NB4 (cell line): ENCODE measurements at regions not wholly inside any gene's neighbourhood (a gene's known extent, or its start where the extent isn't known, plus 50 kb on each side); places are given as distances from the start of the nearest gene placed in this dataset.

Experiments used
- DNase-seq: peaks from one replicate; pipeline ENCODE4 v3.0.0; 2010; ENCODE audit warnings: low read depth
- H3K4me3 ChIP-seq: one replicate; pipeline ENCODE4 v1.5.1; 2011; ENCODE audit warnings: mild to moderate bottlenecking, low read depth, low read length, moderate library complexity
- MYC ChIP-seq: IDR thresholded peaks from 2 replicates; pipeline ENCODE4 v1.6.1; 2011; ENCODE audit warnings: low read depth, low read length
- POLR2A ChIP-seq: IDR thresholded peaks from 2 replicates; pipeline ENCODE4 v1.6.1; 2011; ENCODE audit warnings: mild to moderate bottlenecking; ENCODE audit not compliant: insufficient read length; ENCODE audit errors: extremely low read depth
- TF ChIP-seq, protein P1 (sequence below): IDR thresholded peaks from 2 replicates; pipeline ENCODE4 v1.6.1; 2011; ENCODE audit warnings: low read depth, low read length
- TF ChIP-seq, protein P2 (sequence below): IDR thresholded peaks from one replicate; pipeline ENCODE4 v1.5.1; 2012; ENCODE audit warnings: low read depth, low read length

DNA sequence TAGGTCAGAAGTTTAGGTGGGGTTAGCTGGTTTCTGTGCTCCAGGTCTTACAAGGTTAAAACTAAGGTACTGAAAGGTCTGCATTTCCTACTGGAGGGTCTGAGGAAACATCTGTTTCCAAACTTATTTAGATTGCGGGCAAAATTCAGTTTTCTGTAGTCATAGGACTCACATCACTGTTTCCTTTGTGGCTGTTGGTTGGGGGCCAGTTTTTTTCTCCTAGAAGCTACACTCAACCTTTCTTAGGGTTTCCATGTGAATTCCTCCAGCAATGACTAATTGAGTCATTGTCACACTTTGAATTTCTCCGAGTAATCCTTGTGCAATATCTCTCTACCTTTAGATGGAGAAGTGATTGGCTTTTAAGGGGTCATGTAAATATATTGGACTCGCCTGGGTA is 773.4 kb upstream of the SLITRK1 start:
- TF ChIP-seq MYC (no peak), POLR2A (no peak)
- TF ChIP-seq, protein P1, sequence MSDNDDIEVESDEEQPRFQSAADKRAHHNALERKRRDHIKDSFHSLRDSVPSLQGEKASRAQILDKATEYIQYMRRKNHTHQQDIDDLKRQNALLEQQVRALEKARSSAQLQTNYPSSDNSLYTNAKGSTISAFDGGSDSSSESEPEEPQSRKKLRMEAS = no peak
- TF ChIP-seq, protein P2, sequence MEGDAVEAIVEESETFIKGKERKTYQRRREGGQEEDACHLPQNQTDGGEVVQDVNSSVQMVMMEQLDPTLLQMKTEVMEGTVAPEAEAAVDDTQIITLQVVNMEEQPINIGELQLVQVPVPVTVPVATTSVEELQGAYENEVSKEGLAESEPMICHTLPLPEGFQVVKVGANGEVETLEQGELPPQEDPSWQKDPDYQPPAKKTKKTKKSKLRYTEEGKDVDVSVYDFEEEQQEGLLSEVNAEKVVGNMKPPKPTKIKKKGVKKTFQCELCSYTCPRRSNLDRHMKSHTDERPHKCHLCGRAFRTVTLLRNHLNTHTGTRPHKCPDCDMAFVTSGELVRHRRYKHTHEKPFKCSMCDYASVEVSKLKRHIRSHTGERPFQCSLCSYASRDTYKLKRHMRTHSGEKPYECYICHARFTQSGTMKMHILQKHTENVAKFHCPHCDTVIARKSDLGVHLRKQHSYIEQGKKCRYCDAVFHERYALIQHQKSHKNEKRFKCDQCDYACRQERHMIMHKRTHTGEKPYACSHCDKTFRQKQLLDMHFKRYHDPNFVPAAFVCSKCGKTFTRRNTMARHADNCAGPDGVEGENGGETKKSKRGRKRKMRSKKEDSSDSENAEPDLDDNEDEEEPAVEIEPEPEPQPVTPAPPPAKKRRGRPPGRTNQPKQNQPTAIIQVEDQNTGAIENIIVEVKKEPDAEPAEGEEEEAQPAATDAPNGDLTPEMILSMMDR = no peak
- H3K4me3 ChIP-seq = no peak overlapping the region
- DNase-seq = no peak

DNA sequence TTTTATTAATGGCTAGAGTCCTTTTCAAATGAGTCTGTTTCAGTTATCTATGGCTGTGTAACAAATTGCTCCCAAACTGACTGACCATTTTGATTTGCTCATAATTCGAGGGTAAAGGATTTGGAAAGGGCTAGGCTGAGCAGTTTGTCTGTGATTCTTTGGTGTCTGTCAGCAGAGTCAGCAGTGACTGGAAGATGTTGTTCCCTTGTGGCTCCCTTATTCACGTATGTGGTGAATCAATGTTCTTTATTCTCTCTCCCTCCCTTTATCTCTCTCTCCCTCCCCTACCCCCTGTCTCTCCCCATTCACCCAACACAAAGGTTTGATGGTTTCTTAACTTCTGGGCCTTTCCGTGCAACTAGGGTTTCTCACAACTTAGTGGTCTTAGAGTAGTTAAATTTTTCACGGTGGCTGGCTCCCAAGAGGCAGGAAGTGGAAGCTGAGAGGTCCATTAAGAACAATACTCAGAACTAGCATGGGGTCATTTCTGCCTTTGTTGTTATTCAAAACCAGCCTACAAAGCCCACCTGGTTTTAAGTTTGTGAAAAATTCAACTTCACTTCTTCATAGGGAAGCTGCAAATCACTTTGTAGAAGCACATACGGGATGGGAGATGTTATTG is 772.5 kb upstream of the SLITRK1 start:
- H3K4me3 ChIP-seq = no peak overlapping the region
- TF ChIP-seq, protein P2 = no peak
- TF ChIP-seq POLR2A = no peak
- TF ChIP-seq, protein P1 = no peak
- no peak for TF ChIP-seq MYC
- no peak for DNase-seq

DNA sequence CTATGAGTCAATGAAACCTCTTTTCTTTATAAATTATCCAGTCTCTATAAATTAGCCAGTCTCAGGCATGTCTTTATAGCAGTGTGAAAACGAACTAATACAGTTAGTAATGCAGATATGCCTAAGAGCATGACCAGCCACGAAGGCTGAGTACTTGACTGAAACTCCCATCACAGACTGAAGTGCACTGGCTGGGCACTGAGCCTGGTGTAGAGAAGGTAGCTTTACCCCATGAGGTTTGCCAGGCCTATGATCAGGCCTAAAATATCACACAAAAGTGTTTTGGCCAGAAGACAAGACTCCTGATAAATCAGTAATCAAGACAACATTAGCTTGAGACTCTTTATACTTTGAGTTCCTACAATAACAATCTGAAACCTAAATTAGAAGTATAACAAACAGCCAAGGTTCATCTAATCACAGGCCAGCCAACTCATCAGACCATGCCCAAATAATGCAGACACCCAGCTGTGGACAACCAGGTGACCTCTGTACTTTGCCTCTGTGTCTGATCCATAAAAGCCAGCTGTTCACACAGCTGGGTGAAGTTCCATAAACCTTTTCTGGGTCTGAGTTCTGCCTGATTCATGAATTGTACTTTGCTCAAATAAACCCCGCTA is 771.8 kb upstream of the SLITRK1 start:
- DNase-seq = no peak
- TF ChIP-seq, protein P1 = no peak
- TF ChIP-seq POLR2A = no peak
- no peak for TF ChIP-seq MYC
- TF ChIP-seq, protein P2 = no peak
- H3K4me3 ChIP-seq = no peak overlapping the region

DNA sequence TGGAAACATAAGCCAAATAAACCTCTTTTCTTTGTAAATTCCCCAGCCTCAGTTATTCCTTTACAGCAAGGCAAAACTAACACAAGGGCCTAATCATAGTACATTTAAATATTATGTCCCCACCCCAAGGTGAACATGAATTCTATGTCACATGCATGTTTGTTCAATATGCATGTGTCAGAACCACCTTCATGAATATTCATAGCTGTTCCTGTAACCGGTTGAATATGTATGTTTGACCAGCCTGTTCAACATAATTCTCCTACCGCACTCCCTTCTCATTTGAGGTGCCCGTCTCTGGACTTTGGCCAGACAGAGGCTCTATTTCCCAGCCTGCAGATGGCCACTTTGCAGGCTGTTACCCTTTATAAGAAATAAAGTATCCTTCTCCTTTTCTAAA is 769.4 kb upstream of the SLITRK1 start:
- no peak overlapping the region for H3K4me3 ChIP-seq
- DNase-seq = no peak
- TF ChIP-seq, protein P2 = no peak
- TF ChIP-seq, protein P1 = no peak
- TF ChIP-seq POLR2A (no peak), MYC (no peak)

DNA sequence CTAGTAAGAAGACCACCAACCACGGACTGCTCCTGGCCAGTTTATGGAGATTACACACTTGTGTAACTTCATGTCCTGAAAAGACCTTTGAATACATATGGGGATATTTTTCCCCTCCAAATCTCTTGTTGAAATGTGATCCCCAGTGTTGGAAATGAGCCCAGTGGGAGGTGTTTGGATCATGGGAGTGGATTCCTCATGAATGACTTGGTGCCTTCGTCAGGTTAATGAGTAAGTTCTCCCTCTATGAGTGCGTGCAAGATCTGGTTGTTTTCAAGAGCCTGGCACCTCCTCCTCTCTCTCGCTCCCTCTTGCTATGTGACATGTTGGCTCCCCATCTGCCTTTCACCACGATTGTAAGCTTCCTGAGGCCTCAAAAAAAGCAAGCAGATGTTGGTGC is 769.0 kb upstream of the SLITRK1 start:
- DNase-seq = no peak
- no peak for TF ChIP-seq MYC
- TF ChIP-seq, protein P1 = no peak
- TF ChIP-seq POLR2A = no peak
- TF ChIP-seq, protein P2 = no peak
- no peak overlapping the region for H3K4me3 ChIP-seq
